Common myeloid progenitor, CD34-positive (primary cell): ENCODE measurements at regions not wholly inside any gene's neighbourhood (a gene's known extent, or its start where the extent isn't known, plus 50 kb on each side); places are given as distances from the start of the nearest gene placed in this dataset.

ENCODE experiments used
- CTCF ChIA-PET: fragments of 350-600 bp; sonication (Branson Sonifier 250); formaldehyde crosslinking; loops from one replicate; lab custom pipeline; 2021; ENCODE audit warnings: antibody characterized with exemption; lab: Charles Lee
- POLR2A ChIA-PET: fragments of 350-600 bp; sonication (Branson Sonifier 250); formaldehyde crosslinking; loops from one replicate; lab custom pipeline; 2021; ENCODE audit warnings: antibody characterized with exemption; lab: Charles Lee
- DNase-seq, 3 donors: peaks; one replicate each; pipeline versions ENCODE4 v3.0.0 to v3.0.0-alpha.2; 2013
- H3K27ac ChIP-seq, 2 experiments: 1 replicate in 1 of 2; 2 replicates in 1 of 2; pipeline ENCODE4 v1.7.0; 2013; ENCODE audit warnings: inconsistent platforms in 2 of 2, low read length in 2 of 2, mild to moderate bottlenecking in 2 of 2, low read depth in 1 of 2, moderate library complexity in 1 of 2; ENCODE audit not compliant: severe bottlenecking in 2 of 2, insufficient read depth in 1 of 2, poor library complexity in 1 of 2
- H3K27me3 ChIP-seq, 5 experiments: replicated peaks in 2 of 5; 1 replicate in 3 of 5; 2 replicates in 2 of 5; pipeline versions ENCODE4 v1.6.1 to v1.7.0; 2013; ENCODE audit warnings: low read length in 4 of 5, mild to moderate bottlenecking in 2 of 5, moderate library complexity in 2 of 5, inconsistent platforms in 1 of 5; ENCODE audit not compliant: insufficient read depth in 5 of 5, control insufficient read depth in 4 of 5
- H3K36me3 ChIP-seq, 4 experiments: 1 replicate in 2 of 4; 2 replicates in 2 of 4; pipeline versions ENCODE4 v1.6.1 to v1.7.0; 2013; ENCODE audit warnings: low read length in 3 of 4, control low read depth in 1 of 4, mild to moderate bottlenecking in 1 of 4; ENCODE audit not compliant: control insufficient read depth in 4 of 4, insufficient read depth in 4 of 4
- H3K4me1 ChIP-seq, 4 experiments: 1 replicate in 3 of 4; 2 replicates in 1 of 4; pipeline versions ENCODE4 v1.6.1 to v1.7.1; 2013; ENCODE audit warnings: low read length in 3 of 4, mild to moderate bottlenecking in 3 of 4, control low read depth in 1 of 4, inconsistent platforms in 1 of 4, moderate library complexity in 1 of 4; ENCODE audit not compliant: control insufficient read depth in 4 of 4, insufficient read depth in 4 of 4; ENCODE audit errors: control extremely low read depth in 1 of 4
- H3K4me3 ChIP-seq, 7 experiments: 1 replicate in 4 of 7; 2 replicates in 3 of 7; pipeline versions ENCODE4 v1.5.1 to v1.7.0; 2013; ENCODE audit warnings: mild to moderate bottlenecking in 7 of 7, low read length in 6 of 7, moderate library complexity in 6 of 7, inconsistent platforms in 2 of 7, low read depth in 2 of 7, control low read depth in 1 of 7; ENCODE audit not compliant: insufficient read depth in 4 of 7, control insufficient read depth in 1 of 7; ENCODE audit errors: extremely low read depth in 1 of 7
- H3K9me3 ChIP-seq, 5 experiments: 1 replicate in 4 of 5; 2 replicates in 1 of 5; pipeline versions ENCODE4 v1.6.1 to v1.7.1; 2013; ENCODE audit warnings: low read length in 4 of 5, mild to moderate bottlenecking in 2 of 5, inconsistent platforms in 1 of 5, low read depth in 1 of 5, moderate library complexity in 1 of 5; ENCODE audit not compliant: control insufficient read depth in 4 of 5, insufficient read depth in 2 of 5; ENCODE audit errors: control extremely low read depth in 1 of 5
- WGBS: methylation state at CpG from one replicate; pipeline ENCODE4 v1.1.5; 2013; ENCODE audit not compliant: insufficient coverage; 5-methylcytosine and 5-hydroxymethylcytosine counted together

- Histone ChIP-seq H3K27ac (no peak overlapping the region), H3K36me3 (no peaks in the 10 kb centered on the region), H3K9me3 (no peaks in the 10 kb centered on the region), H3K4me3 (no peak overlapping the region), H3K4me1 (no peaks in the 10 kb centered on the region), H3K27me3 (peaks cover 0 to 13% (median 5%) of the 10 kb centered on the region in 5 experiments)
- ChIA-PET POLR2A (no interaction called here), CTCF (no interaction called here)
- WGBS: 80% methylated on average over 1 of the region's 3 CpGs
- DNase-seq: no peak
Measured at GRCh38 chr13:109593230-109593629, 193.2 kb downstream of the IRS2 start.

GRCh38 chr13:109592770-109593169 lies 193.6 kb downstream of the IRS2 start:
- DNase-seq: no peak
- H3K36me3 ChIP-seq: no peaks in the 10 kb centered on the region
- WGBS: 100% methylated on average over 2 of the region's 4 CpGs
- no peaks in the 10 kb centered on the region for H3K4me1 ChIP-seq
- no peak overlapping the region for H3K27ac ChIP-seq
- POLR2A ChIA-PET: no interaction called here
- no peaks in the 10 kb centered on the region for H3K9me3 ChIP-seq
- CTCF ChIA-PET: no interaction called here
- peaks cover 0 to 13% (median 3%) of the 10 kb centered on the region in 5 experiments for H3K27me3 ChIP-seq
- H3K4me3 ChIP-seq: no peak overlapping the region

GRCh38 chr13:109587689-109588088 lies 198.7 kb downstream of the IRS2 start:
- no peaks in the 10 kb centered on the region for H3K4me1 ChIP-seq
- no peak overlapping the region for H3K27ac ChIP-seq
- no peaks in the 10 kb centered on the region for H3K9me3 ChIP-seq
- POLR2A ChIA-PET: no interaction called here
- peaks cover 0 to 27% (median 6%) of the 10 kb centered on the region in 5 experiments for H3K27me3 ChIP-seq
- no peak overlapping the region for H3K4me3 ChIP-seq
- no peak for DNase-seq
- no peaks in the 10 kb centered on the region for H3K36me3 ChIP-seq
- CTCF ChIA-PET: no interaction called here

DNA sequence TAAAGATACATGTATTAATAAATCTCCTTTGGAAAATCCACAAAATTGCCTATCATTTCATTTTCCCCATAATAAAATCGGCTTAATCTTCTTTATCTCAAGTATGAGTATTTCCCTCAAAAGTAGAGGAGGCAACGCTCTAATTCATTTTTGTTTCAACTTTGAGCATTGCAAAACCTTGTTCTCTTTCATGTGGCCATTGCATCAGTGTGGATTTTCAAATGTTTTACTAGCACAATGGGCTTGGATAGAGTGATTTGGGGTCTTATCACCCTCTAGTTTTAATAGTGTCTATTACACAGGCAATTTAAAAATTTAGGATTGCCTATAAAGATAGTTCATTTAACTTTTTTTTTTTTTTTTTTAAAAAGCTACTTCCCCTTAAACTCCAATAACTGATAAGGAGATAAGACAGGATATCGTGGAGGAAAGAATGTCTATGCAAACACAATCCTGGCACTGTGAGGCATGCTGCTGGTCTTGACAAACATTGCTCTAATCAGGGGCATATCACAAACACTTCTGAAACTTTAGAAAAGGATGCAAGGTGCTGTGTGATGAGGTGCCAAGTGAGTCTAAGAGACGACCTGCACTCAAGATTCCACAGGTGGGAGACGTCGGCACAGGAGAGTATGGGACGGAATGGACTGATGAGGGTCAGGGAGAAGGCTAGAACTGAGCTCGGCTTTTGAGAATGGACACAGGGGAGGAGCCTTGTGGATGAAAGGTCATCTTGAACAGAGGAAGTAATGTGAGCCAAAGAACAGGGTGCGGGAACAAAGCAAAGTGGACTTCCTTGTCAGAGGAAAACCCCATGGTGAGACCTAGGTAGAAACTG lies 199.7 kb downstream of the IRS2 start:
- POLR2A ChIA-PET: no interaction called here
- CTCF ChIA-PET: no interaction called here
- 84% methylated on average over 8 of the region's 9 CpGs for WGBS

DNA sequence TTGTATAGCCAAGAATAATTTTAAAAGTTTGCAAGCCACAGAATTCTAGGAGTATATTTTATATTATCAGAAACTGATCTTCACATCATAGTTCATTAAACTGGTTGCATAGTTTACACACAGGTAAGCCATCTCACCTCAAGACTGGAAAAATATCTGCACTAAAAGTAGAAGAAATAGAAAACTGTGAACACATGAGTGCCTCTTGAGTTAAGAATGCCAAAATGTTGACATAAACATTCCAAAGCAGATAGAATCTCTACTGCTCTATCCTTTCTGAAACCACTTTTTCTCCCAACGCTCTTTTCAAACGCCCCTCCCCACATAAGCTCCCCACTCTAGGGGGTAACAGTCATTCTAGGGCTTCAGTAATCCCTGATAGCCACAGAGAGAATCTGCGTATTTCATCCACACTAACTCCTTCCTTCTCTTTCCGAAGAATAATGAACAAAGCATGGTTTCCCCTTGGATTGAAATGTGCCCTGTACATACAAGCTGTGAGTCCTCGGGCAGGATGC lies 201.5 kb downstream of the IRS2 start:
- no peaks in the 10 kb centered on the region for H3K4me1 ChIP-seq
- WGBS: 88% methylated on average over 2 of the region's 5 CpGs
- H3K36me3 ChIP-seq: no peaks in the 10 kb centered on the region
- no peak overlapping the region for H3K27ac ChIP-seq
- H3K9me3 ChIP-seq: peaks cover 0 to 7% (median 0%) of the 10 kb centered on the region in 5 experiments
- ChIA-PET CTCF (interaction anchor here (0.9 kb wide), 1 partner anchor 22 kb away, joined by 3 read pairs; no protein-coding TSS in a partner anchor), POLR2A (no interaction called here)
- DNase-seq: no peak
- no peak overlapping the region for H3K4me3 ChIP-seq
- peaks cover 0 to 27% (median 2%) of the 10 kb centered on the region in 5 experiments for H3K27me3 ChIP-seq

More for the DNA sequence above, 199.7 kb downstream of the IRS2 start:
- Histone ChIP-seq H3K27ac (no peak overlapping the region), H3K36me3 (no peaks in the 10 kb centered on the region), H3K27me3 (peaks cover 0 to 27% (median 4%) of the 10 kb centered on the region in 5 experiments), H3K9me3 (no peaks in the 10 kb centered on the region), H3K4me3 (no peak overlapping the region), H3K4me1 (no peaks in the 10 kb centered on the region)
- DNase-seq: no peak

- 90% methylated on average over 2 of the region's 2 CpGs for WGBS
- Histone ChIP-seq H3K4me3 (no peak overlapping the region), H3K9me3 (peaks cover 0 to 7% (median 0%) of the 10 kb centered on the region in 5 experiments), H3K27me3 (peaks cover 0 to 3% (median 0%) of the 10 kb centered on the region in 5 experiments), H3K4me1 (no peaks in the 10 kb centered on the region), H3K36me3 (no peaks in the 10 kb centered on the region), H3K27ac (no peak overlapping the region)
- ChIA-PET CTCF (no interaction called here), POLR2A (interaction anchor here (0.6 kb wide), 1 partner anchor 14 kb away, joined by 3 read pairs; no protein-coding TSS in a partner anchor)
- no peak for DNase-seq
Measured at GRCh38 chr13:109577191-109577700, 209.1 kb downstream of the IRS2 start.

DNA sequence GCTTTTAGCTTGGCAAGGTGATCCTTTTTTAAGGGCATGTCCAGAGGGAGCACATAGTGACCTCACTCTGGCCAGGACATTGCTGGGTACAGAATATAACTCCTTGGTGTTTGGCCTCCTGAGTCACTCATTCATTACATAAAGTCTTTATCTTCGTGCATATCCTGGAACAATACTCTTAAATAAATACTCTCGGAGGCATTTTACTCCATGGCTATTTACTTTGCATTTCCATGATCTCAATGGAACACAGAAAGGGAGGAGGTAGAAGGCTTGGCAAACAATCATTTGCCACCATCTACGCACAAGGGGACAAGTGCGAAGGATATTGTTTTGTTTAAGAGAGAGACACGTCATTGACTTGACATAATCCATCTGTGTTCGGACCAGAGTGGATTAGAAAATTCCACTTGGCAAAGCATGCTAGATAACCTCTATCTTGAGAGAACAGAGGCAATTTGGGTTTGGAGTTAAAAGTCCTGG lies 210.0 kb downstream of the IRS2 start:
- 83% methylated on average over 2 of the region's 6 CpGs for WGBS
- H3K4me3 ChIP-seq: no peak overlapping the region
- POLR2A ChIA-PET: no interaction called here
- H3K36me3 ChIP-seq: no peaks in the 10 kb centered on the region
- no peak for DNase-seq
- peaks cover 0 to 3% (median 0%) of the 10 kb centered on the region in 5 experiments for H3K27me3 ChIP-seq
- no peak overlapping the region for H3K27ac ChIP-seq
- CTCF ChIA-PET: no interaction called here
- no peaks in the 10 kb centered on the region for H3K4me1 ChIP-seq
- peaks cover 0 to 5% (median 0%) of the 10 kb centered on the region in 5 experiments for H3K9me3 ChIP-seq
